HEK293 (cell line): ENCODE measurements at regions not wholly inside any gene's neighbourhood (a gene's known extent, or its start where the extent isn't known, plus 50 kb on each side); places are given as distances from the start of the nearest gene placed in this dataset.

Experiments
- CTCF ChIA-PET: fragments of 350-600 bp; formaldehyde crosslinking; extraction: SDS; loops from one replicate; lab custom pipeline; 2021; ENCODE audit warnings: antibody characterized with exemption; lab: Yijun Ruan, JAX
- POLR2A ChIA-PET: fragments of 300-600 bp; formaldehyde crosslinking; extraction: SDS; loops from one replicate; lab custom pipeline; 2020; ENCODE audit warnings: antibody characterized with exemption, inconsistent platforms; lab: Yijun Ruan, JAX
- H3K27ac ChIP-seq: fragments of 200-500 bp; sonication (Bioruptor generic); 2 replicates; pipeline ENCODE4 v1.5.1; 2014; ENCODE audit warnings: low read depth, low read length, control low read depth, inconsistent platforms; ENCODE audit errors: extremely low read depth
- H3K36me3 ChIP-seq, 2 experiments: fragments of 200-500 bp in 1 of 2; sonication (Bioruptor generic) in 1 of 2; 1 replicate in 1 of 2; 2 replicates in 1 of 2; pipeline ENCODE4 v1.5.1; 2014 to 2017; ENCODE audit warnings: inconsistent platforms in 2 of 2, low read length in 2 of 2; ENCODE audit not compliant: control insufficient read depth in 2 of 2, insufficient read depth in 1 of 2
- H3K4me1 ChIP-seq: fragments of 200-500 bp; sonication (Bioruptor generic); 2 replicates; pipeline ENCODE4 v1.5.1; 2014; ENCODE audit warnings: mild to moderate bottlenecking, low read length, inconsistent platforms; ENCODE audit not compliant: control insufficient read depth, insufficient read depth
- H3K4me3 ChIP-seq: 2 replicates; pipeline ENCODE4 v1.5.1; 2011; ENCODE audit warnings: low read depth, mild to moderate bottlenecking, control low read depth, low read length, moderate library complexity
- H3K9me3 ChIP-seq: fragments of 200-500 bp; sonication (Bioruptor generic); 2 replicates; pipeline ENCODE4 v1.5.1; 2014; ENCODE audit warnings: low read depth, low read length, inconsistent platforms; ENCODE audit not compliant: control insufficient read depth, insufficient read depth
- KLF1 ChIP-seq: fragments of 450-650 bp; formaldehyde crosslinking; IDR thresholded peaks from 2 replicates; pipeline ENCODE4 v1.5.1; 2016; ENCODE audit warnings: missing biosample characterization, missing genetic modification characterization
- KLF10 ChIP-seq: fragments of 450-650 bp; IDR thresholded peaks from 2 replicates; pipeline ENCODE4 v1.5.1; 2018; ENCODE audit warnings: missing biosample characterization, mild to moderate bottlenecking, missing genetic modification characterization
- KLF9 ChIP-seq: fragments of 450-650 bp; formaldehyde crosslinking; IDR thresholded peaks from 2 replicates; pipeline ENCODE4 v1.5.1; 2016; ENCODE audit warnings: missing biosample characterization, missing genetic modification characterization, low read depth
- OVOL3 ChIP-seq: fragments of 450-650 bp; formaldehyde crosslinking; IDR thresholded peaks from 2 replicates; pipeline ENCODE4 v1.5.1; 2016; ENCODE audit warnings: missing biosample characterization, missing genetic modification characterization
- WT1 ChIP-seq: fragments of 450-650 bp; formaldehyde crosslinking; IDR thresholded peaks from 2 replicates; pipeline ENCODE4 v1.5.1; 2016; ENCODE audit warnings: missing biosample characterization, missing genetic modification characterization
- ZBTB7A ChIP-seq: fragments of 450-650 bp; formaldehyde crosslinking; IDR thresholded peaks from 2 replicates; pipeline ENCODE4 v1.5.1; 2016; ENCODE audit warnings: low read depth, missing biosample characterization, missing genetic modification characterization
- ZNF350 ChIP-seq: fragments of 450-650 bp; formaldehyde crosslinking; IDR thresholded peaks from 2 replicates; pipeline ENCODE4 v1.5.0; 2017; ENCODE audit warnings: missing biosample characterization, mild to moderate bottlenecking, missing genetic modification characterization
- ZNF423 ChIP-seq: fragments of 450-650 bp; formaldehyde crosslinking; IDR thresholded peaks from 2 replicates; pipeline ENCODE4 v1.5.1; 2016; ENCODE audit warnings: missing biosample characterization, missing genetic modification characterization
- ZNF558 ChIP-seq: fragments of 450-650 bp; formaldehyde crosslinking; IDR thresholded peaks from 2 replicates; pipeline ENCODE4 v1.5.1; 2016; ENCODE audit warnings: missing biosample characterization, missing genetic modification characterization
- ZNF561 ChIP-seq: fragments of 450-650 bp; IDR thresholded peaks from 2 replicates; pipeline ENCODE4 v1.5.1; 2018; ENCODE audit warnings: missing biosample characterization, missing genetic modification characterization, borderline replicate concordance
- ZNF621 ChIP-seq: fragments of 450-650 bp; formaldehyde crosslinking; IDR thresholded peaks from 2 replicates; pipeline ENCODE4 v1.5.1; 2017; ENCODE audit warnings: missing biosample characterization, missing genetic modification characterization
- ZNF654 ChIP-seq: fragments of 450-650 bp; formaldehyde crosslinking; IDR thresholded peaks from 2 replicates; pipeline ENCODE4 v1.5.1; 2016; ENCODE audit warnings: low read depth, missing biosample characterization, missing genetic modification characterization
- TF ChIP-seq, protein P1 (sequence below): fragments of 450-650 bp; formaldehyde crosslinking; IDR thresholded peaks from 2 replicates; pipeline ENCODE4 v1.5.1; 2016; ENCODE audit warnings: missing biosample characterization, missing genetic modification characterization
- TF ChIP-seq, protein P2 (sequence below): fragments of 450-650 bp; formaldehyde crosslinking; conservative IDR thresholded peaks from 2 replicates; pipeline ENCODE4 v1.5.1; 2016; ENCODE audit warnings: low read depth, missing biosample characterization, missing genetic modification characterization
- TF ChIP-seq, protein P3 (sequence below): fragments of 450-650 bp; formaldehyde crosslinking; IDR thresholded peaks from 2 replicates; pipeline ENCODE4 v1.5.1; 2016; ENCODE audit warnings: missing biosample characterization, missing genetic modification characterization

DNA sequence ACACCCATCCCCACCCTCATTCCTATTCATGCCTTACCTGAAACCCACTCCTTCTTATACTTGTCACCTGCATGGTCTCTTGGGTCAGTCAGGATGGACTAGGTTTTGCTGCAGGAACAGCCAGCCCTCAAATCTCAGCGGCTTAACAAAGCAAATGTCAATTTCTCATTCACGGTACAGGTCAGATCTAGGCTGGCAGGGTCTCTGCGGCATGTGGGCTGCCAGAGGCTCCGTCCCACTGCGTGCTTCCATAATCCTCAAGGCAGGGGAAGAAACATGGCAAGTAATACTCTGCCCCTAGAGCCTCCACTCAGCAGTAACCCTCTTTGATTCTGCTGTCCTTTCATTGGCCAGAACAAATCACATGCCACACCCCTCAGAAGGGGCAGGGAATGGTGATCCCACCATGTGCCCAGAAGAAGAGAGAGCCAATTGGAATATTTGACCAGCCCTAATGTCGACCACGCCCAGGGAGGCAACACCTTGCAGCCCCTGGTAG is 114.9 kb upstream of the ZMIZ1 start:
- POLR2A ChIA-PET, result no interaction called here
- no peaks in the 10 kb centered on the region for H3K36me3 ChIP-seq

DNA sequence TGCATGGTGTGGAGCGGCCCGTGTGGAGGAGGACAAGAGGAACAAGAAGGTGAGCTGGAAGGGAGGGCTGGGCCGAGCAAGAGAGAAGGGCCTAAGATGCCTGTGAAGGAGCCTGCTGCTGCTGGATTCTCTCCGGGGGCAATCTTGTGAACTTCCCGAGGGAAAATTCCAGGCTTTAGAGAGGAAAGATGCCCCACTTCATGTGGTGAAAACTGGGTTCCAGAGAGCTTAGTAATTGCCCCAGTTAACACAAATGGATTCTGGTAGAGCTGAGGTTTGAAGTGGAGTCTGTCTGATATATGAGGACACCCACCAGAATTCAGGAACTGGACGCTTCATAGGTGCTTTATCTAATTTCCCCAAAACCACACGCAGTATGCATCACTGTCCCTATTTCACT is 114.1 kb upstream of the ZMIZ1 start:
- POLR2A ChIA-PET, result interaction anchor here (1.1 kb wide), 1 partner anchor 13 kb away, joined by 3 read pairs; no protein-coding TSS in a partner anchor

More for the DNA sequence above, 114.9 kb upstream of the ZMIZ1 start:
- CTCF ChIA-PET, result interaction anchor here (0.7 to 1.1 kb wide), 3 partner anchors 8 to 241 kb away, joined by 3 read pairs; no protein-coding TSS in a partner anchor
- H3K4me1 ChIP-seq, result no peaks in the 10 kb centered on the region
- no peak overlapping the region for H3K4me3 ChIP-seq
- no peaks in the 10 kb centered on the region for H3K9me3 ChIP-seq
- TF ChIP-seq ZNF558 (tag by site-specific recombination) (no peak), KLF1 (tag by site-specific recombination) (0 out of 2 replicates have a peak, but pooled peaks have one; percentile 29)
- no peak overlapping the region for H3K27ac ChIP-seq

DNA sequence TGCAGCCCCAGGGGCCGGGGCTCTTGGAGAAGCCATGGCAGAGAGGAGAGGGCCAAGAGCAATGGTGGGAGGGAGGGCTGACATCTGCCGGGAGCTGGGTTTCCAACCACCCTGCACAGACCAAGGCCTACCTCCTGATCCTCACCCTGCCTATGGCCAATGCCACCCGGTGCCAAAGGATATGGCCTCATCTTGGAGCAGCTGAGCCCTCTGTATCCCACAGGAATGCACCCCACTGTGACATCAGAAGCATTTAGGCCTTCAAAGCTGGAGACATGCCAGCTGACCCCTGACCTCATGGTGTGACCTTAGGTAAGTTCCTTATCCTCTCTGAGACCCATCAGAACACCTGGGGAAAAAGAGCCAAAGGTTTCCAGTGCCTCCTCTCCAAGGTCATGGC is 113.6 kb upstream of the ZMIZ1 start:
- Histone ChIP-seq H3K27ac (no peak overlapping the region), H3K9me3 (no peaks in the 10 kb centered on the region), H3K4me3 (no peak overlapping the region), H3K4me1 (no peaks in the 10 kb centered on the region), H3K36me3 (no peaks in the 10 kb centered on the region)
- CTCF ChIA-PET, result no interaction called here
- POLR2A ChIA-PET, result interaction anchor here (1.1 kb wide), 1 partner anchor 13 kb away, joined by 3 read pairs; no protein-coding TSS in a partner anchor
- TF ChIP-seq ZNF561 (tag by site-specific recombination), result no peak
- no peak for TF ChIP-seq ZNF621

More for the DNA sequence above, 114.1 kb upstream of the ZMIZ1 start:
- Histone ChIP-seq H3K4me3 (no peak overlapping the region), H3K9me3 (no peaks in the 10 kb centered on the region), H3K4me1 (no peaks in the 10 kb centered on the region), H3K36me3 (no peaks in the 10 kb centered on the region), H3K27ac (no peak overlapping the region)
- TF ChIP-seq WT1, result no peak
- TF ChIP-seq, protein P1, sequence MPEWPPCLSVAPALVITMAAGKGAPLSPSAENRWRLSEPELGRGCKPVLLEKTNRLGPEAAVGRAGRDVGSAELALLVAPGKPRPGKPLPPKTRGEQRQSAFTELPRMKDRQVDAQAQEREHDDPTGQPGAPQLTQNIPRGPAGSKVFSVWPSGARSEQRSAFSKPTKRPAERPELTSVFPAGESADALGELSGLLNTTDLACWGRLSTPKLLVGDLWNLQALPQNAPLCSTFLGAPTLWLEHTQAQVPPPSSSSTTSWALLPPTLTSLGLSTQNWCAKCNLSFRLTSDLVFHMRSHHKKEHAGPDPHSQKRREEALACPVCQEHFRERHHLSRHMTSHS (tag by site-specific recombination), result no peak
- TF ChIP-seq, protein P2, sequence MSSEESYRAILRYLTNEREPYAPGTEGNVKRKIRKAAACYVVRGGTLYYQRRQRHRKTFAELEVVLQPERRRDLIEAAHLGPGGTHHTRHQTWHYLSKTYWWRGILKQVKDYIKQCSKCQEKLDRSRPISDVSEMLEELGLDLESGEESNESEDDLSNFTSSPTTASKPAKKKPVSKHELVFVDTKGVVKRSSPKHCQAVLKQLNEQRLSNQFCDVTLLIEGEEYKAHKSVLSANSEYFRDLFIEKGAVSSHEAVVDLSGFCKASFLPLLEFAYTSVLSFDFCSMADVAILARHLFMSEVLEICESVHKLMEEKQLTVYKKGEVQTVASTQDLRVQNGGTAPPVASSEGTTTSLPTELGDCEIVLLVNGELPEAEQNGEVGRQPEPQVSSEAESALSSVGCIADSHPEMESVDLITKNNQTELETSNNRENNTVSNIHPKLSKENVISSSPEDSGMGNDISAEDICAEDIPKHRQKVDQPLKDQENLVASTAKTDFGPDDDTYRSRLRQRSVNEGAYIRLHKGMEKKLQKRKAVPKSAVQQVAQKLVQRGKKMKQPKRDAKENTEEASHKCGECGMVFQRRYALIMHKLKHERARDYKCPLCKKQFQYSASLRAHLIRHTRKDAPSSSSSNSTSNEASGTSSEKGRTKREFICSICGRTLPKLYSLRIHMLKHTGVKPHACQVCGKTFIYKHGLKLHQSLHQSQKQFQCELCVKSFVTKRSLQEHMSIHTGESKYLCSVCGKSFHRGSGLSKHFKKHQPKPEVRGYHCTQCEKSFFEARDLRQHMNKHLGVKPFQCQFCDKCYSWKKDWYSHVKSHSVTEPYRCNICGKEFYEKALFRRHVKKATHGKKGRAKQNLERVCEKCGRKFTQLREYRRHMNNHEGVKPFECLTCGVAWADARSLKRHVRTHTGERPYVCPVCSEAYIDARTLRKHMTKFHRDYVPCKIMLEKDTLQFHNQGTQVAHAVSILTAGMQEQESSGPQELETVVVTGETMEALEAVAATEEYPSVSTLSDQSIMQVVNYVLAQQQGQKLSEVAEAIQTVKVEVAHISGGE (tag by site-specific recombination), result no peak
- TF ChIP-seq KLF9, result no peak
- TF ChIP-seq ZNF423 (tag by site-specific recombination), result no peak
- no peak for TF ChIP-seq ZBTB7A (tag by site-specific recombination)
- no peak for TF ChIP-seq ZNF350
- no peak for TF ChIP-seq ZNF654 (tag by site-specific recombination)
- TF ChIP-seq, protein P3, sequence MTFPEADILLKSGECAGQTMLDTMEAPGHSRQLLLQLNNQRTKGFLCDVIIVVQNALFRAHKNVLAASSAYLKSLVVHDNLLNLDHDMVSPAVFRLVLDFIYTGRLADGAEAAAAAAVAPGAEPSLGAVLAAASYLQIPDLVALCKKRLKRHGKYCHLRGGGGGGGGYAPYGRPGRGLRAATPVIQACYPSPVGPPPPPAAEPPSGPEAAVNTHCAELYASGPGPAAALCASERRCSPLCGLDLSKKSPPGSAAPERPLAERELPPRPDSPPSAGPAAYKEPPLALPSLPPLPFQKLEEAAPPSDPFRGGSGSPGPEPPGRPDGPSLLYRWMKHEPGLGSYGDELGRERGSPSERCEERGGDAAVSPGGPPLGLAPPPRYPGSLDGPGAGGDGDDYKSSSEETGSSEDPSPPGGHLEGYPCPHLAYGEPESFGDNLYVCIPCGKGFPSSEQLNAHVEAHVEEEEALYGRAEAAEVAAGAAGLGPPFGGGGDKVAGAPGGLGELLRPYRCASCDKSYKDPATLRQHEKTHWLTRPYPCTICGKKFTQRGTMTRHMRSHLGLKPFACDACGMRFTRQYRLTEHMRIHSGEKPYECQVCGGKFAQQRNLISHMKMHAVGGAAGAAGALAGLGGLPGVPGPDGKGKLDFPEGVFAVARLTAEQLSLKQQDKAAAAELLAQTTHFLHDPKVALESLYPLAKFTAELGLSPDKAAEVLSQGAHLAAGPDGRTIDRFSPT (tag by site-specific recombination), result no peak
- TF ChIP-seq KLF10, result no peak
- TF ChIP-seq OVOL3, result no peak
- CTCF ChIA-PET, result interaction anchor here (0.8 to 1.1 kb wide), 2 partner anchors 9 to 240 kb away, joined by 3 read pairs; no protein-coding TSS in a partner anchor
